HG03469 (cell line): ENCODE measurements at regions not wholly inside any gene's neighbourhood (a gene's known extent, or its start where the extent isn't known, plus 50 kb on each side); places are given as distances from the start of the nearest gene placed in this dataset.
"Not testable (repeated sequence)": the region's sequence is repeated elsewhere in the genome, so short reads cannot be mapped to it uniquely, and the experiment has no call there.

Source experiments
- ATAC-seq: cut with Tn5 transposase; IDR thresholded peaks from one replicate; pipeline ENCODE4 v1.9.1; 2021; ENCODE audit warnings: mild to moderate bottlenecking, moderate library complexity, moderate number of reproducible peaks; ENCODE audit not compliant: unreplicated experiment

GRCh38 chr14:81738946-81739659, 205.4 kb upstream of the SEL1L start:
- ATAC-seq, result no peak

GRCh38 chr14:81743605-81744004, 210.0 kb upstream of the SEL1L start:
- ATAC-seq, result no peak

GRCh38 chr14:81751198-81751597, 217.5 kb upstream of the SEL1L start:
- no peak for ATAC-seq

GRCh38 chr14:81759541-81759940, 225.9 kb upstream of the SEL1L start:
- no peak for ATAC-seq

GRCh38 chr14:81765651-81766275, 232.1 kb upstream of the SEL1L start:
- ATAC-seq, result no peak

GRCh38 chr14:81766321-81766915, 232.8 kb upstream of the SEL1L start:
- no peak for ATAC-seq

GRCh38 chr14:81767266-81767995, 233.8 kb upstream of the SEL1L start:
- ATAC-seq, result no peak

- no peak for ATAC-seq
Measured at GRCh38 chr14:81771651-81772275, 238.1 kb upstream of the SEL1L start.

GRCh38 chr14:81772381-81772780, 238.7 kb upstream of the SEL1L start:
- no peak for ATAC-seq

- no peak for ATAC-seq
Measured at GRCh38 chr14:81776531-81776930, 242.9 kb upstream of the SEL1L start.

GRCh38 chr14:81781798-81782197, 248.1 kb upstream of the SEL1L start:
- ATAC-seq, result not testable (repeated sequence)

GRCh38 chr14:81784084-81784483, 250.4 kb upstream of the SEL1L start:
- ATAC-seq, result no peak

GRCh38 chr14:81797315-81797714, 263.7 kb upstream of the SEL1L start:
- no peak for ATAC-seq

GRCh38 chr14:81801921-81802320, 268.3 kb upstream of the SEL1L start:
- ATAC-seq, result no peak

- no peak for ATAC-seq
Measured at GRCh38 chr14:81802341-81802740, 268.7 kb upstream of the SEL1L start.

- ATAC-seq, result no peak
Measured at GRCh38 chr14:81805785-81806184, 272.1 kb upstream of the SEL1L start.

GRCh38 chr14:81811705-81812269, 278.1 kb upstream of the SEL1L start:
- ATAC-seq, result no peak

- no peak for ATAC-seq
Measured at GRCh38 chr14:81818271-81818670, 284.6 kb upstream of the SEL1L start.

- ATAC-seq, result no peak
Measured at GRCh38 chr14:81819344-81819743, 285.7 kb upstream of the SEL1L start.

GRCh38 chr14:81819910-81820309, 286.3 kb upstream of the SEL1L start:
- ATAC-seq, result no peak

GRCh38 chr14:81826081-81826480, 292.4 kb upstream of the SEL1L start:
- ATAC-seq, result no peak
